Lower leg skin (tissue), 3 donors: ENCODE measurements at regions not wholly inside any gene's neighbourhood (a gene's known extent, or its start where the extent isn't known, plus 50 kb on each side); places are given as distances from the start of the nearest gene placed in this dataset.

Experiments used
- CTCF ChIP-seq, 3 donors: fragments of 450-650 bp; IDR thresholded peaks; one replicate each; pipeline ENCODE4 v1.5.1; 2016; ENCODE audit warnings: antibody characterized with exemption in 3 of 3, mild to moderate bottlenecking in 3 of 3, moderate library complexity in 2 of 3
- POLR2A ChIP-seq, 2 donors: fragments of 450-650 bp; IDR thresholded peaks; one replicate each; pipeline ENCODE4 v1.6.1; 2016 to 2017; ENCODE audit warnings: antibody characterized with exemption in 2 of 2, mild to moderate bottlenecking in 1 of 2, moderate library complexity in 1 of 2

DNA sequence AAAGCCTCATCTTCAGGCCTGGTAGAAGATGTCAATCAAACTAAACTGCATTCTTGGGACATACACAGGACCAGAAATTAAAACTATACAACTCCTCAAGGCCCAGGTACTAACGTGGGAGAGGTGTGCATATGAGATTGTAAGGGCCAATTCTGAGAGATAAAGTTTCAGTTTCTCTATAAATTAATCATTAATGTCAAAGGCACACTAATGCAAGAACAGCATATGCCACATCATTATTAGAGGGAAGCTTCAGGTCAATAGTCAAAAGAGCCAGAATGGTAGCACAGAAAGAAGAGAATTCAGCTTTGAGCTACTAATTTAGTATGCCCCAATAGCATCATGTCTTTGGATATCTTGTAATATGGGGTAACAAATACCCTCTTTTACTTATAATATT, 744.9 kb upstream of the MGAT4C start:
- TF ChIP-seq CTCF (IDR thresholded peaks at IDR 0.05) (no peak), POLR2A (IDR thresholded peaks at IDR 0.05) (no peak)
